ENCODE measurements at regions not wholly inside any gene's neighbourhood (a gene's known extent, or its start where the extent isn't known, plus 50 kb on each side); places are given as distances from the start of the nearest gene placed in this dataset.

GRCh38 chr7:28355635-28356319 lies 56.5 kb upstream of the CREB5 start:
- Histone ChIP-seq H3K4me1 (ENCODE audit: insufficient read depth, low read length) (no peaks in the 10 kb centered on the region), H3K4me3 (ENCODE audit: low read length) (no peak overlapping the region), H3K27me3 (ENCODE audit: insufficient read depth, low read length) (no peaks in the 10 kb centered on the region), H3K9me3 (ENCODE audit: low read depth, low read length) (no peaks in the 10 kb centered on the region)

- Histone ChIP-seq H3K4me1 (ENCODE audit: insufficient read depth, low read length) (no peaks in the 10 kb centered on the region), H3K4me3 (ENCODE audit: low read length) (no peak overlapping the region), H3K27me3 (ENCODE audit: insufficient read depth, low read length) (no peaks in the 10 kb centered on the region), H3K9me3 (ENCODE audit: low read depth, low read length) (no peaks in the 10 kb centered on the region)
Measured at GRCh38 chr7:28356619-28357018, 55.7 kb upstream of the CREB5 start.

DNA sequence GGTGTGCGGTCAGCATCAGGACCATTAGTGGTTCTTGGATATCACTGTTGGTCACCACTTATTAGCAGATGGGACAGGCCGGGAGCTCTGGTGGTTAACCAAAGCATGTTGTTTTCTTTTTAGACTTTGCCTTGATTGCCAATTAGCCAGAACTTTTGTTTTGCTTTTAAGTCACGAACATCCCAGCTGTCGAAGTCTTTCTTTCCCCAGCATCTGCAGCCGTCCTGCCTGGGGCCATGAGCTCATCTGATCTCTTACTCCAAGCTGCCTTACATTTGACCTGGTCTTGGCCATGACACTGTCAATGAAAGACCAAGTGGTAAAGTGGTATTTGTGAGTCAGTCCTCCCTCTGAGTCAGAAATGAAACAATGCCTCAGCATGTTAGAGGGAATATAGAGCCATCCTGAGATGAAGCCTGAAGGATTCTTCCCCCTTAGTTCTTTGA lies 53.9 kb upstream of the CREB5 start:
- no peaks in the 10 kb centered on the region for H3K4me1 ChIP-seq (ENCODE audit: insufficient read depth, low read length)

GRCh38 chr7:28360739-28361138 lies 51.6 kb upstream of the CREB5 start:
- no peak overlapping the region for H3K4me3 ChIP-seq (ENCODE audit: low read length)
- no peaks in the 10 kb centered on the region for H3K27me3 ChIP-seq (ENCODE audit: insufficient read depth, low read length)
- H3K9me3 ChIP-seq (ENCODE audit: low read depth, low read length): no peaks in the 10 kb centered on the region
- H3K4me1 ChIP-seq (ENCODE audit: insufficient read depth, low read length): no peaks in the 10 kb centered on the region

More for the DNA sequence above, 53.9 kb upstream of the CREB5 start:
- Histone ChIP-seq H3K4me3 (ENCODE audit: low read length) (no peak overlapping the region), H3K9me3 (ENCODE audit: low read depth, low read length) (no peaks in the 10 kb centered on the region), H3K27me3 (ENCODE audit: insufficient read depth, low read length) (no peaks in the 10 kb centered on the region)

GRCh38 chr7:28361551-28361950 lies 50.8 kb upstream of the CREB5 start:
- Histone ChIP-seq H3K9me3 (ENCODE audit: low read depth, low read length) (no peaks in the 10 kb centered on the region), H3K4me3 (ENCODE audit: low read length) (no peak overlapping the region), H3K27me3 (ENCODE audit: insufficient read depth, low read length) (no peaks in the 10 kb centered on the region), H3K4me1 (ENCODE audit: insufficient read depth, low read length) (no peaks in the 10 kb centered on the region)

DNA sequence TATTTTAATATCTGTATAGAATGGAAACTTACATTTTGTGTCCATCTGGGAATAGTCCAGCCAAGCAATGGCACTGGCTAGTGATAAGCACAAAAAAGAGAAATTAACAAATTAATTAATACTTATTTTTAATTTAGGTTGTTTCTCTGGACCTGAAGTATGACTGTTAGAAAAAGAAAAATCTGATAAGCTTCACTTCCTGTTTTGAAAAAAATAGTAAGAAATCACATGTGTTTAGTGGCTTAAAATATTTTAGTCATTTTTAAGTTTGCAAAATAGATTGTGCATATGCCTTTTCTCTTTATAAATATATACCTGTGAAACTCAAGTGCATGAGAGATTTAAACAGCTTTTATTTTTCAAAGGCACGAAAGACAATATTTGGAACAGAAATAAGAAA lies 50.1 kb upstream of the CREB5 start:
- no peaks in the 10 kb centered on the region for H3K9me3 ChIP-seq (ENCODE audit: low read depth, low read length)

More for the DNA sequence above, 50.1 kb upstream of the CREB5 start:
- no peak overlapping the region for H3K4me3 ChIP-seq (ENCODE audit: low read length)
- H3K4me1 ChIP-seq (ENCODE audit: insufficient read depth, low read length): no peaks in the 10 kb centered on the region
- H3K27me3 ChIP-seq (ENCODE audit: insufficient read depth, low read length): no peaks in the 10 kb centered on the region
